ENCODE measurements at regions not wholly inside any gene's neighbourhood (a gene's known extent, or its start where the extent isn't known, plus 50 kb on each side); places are given as distances from the start of the nearest gene placed in this dataset.

DNA sequence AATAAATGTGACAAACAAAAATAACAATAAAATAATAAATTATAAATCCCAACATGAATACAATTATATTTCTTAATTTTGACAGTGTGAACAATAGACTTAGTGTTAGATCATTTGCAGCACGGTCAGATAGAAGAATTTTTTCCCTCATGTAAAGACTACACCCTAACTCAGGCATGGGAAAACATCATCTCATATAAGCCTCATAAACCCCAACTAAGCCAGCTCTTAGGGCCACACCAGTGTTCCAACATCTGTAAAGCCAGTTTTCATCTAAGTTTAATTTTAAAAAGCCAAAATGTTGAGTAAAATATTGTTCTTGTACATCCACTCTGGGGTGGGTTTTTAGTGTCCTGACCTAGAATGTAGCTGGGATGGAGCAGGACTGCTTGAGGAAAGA lies 167.4 kb downstream of the QRSL1 start:
- H3K4me2 ChIP-seq (ENCODE audit: control insufficient read depth, insufficient read depth): no peak overlapping the region
- no peaks in the 10 kb centered on the region for H3K27me3 ChIP-seq (replicated peaks in 1 of 2; ENCODE audit: control insufficient read depth in 2 of 2, insufficient read depth in 2 of 2, low read length in 1 of 2)
- H2AFZ ChIP-seq (ENCODE audit: control insufficient read depth, low read depth, low read length): no peak overlapping the region
- no peak overlapping the region for H3K9ac ChIP-seq (ENCODE audit: control insufficient read depth, insufficient read depth, low read length)
- H3K27ac ChIP-seq (ENCODE audit: control insufficient read depth, insufficient read depth): no peak overlapping the region
- ChIA-PET SMC1A (ENCODE audit: uncharacterized antibody, unreplicated experiment) (interaction anchor here (1.0 kb wide), 2 partner anchors 53 to 183 kb away, joined by 3 read pairs; no protein-coding TSS in a partner anchor), RAD21 (ENCODE audit: unreplicated experiment) (no interaction called here), CTCF (no interaction called here), POLR2A (no interaction called here)
- no peak overlapping the region for H3K4me3 ChIP-seq
- peaks cover 6% of the 10 kb centered on the region; the same call in 1 of the 2 replicates for H3K4me1 ChIP-seq (ENCODE audit: control insufficient read depth, insufficient read depth, low read length)
- no peaks in the 10 kb centered on the region for H3K36me3 ChIP-seq (ENCODE audit: control insufficient read depth in 2 of 2, insufficient read depth in 2 of 2, low read length in 1 of 2)
- no peak for FAIRE-seq
- no TSS peak for BruUV-seq (replicated peaks)
- H4K20me1 ChIP-seq (ENCODE audit: control insufficient read depth, insufficient read depth): no peaks in the 10 kb centered on the region
- no peak for DNase-seq (ENCODE audit: low read depth, low spot score)
- intact Hi-C loops (cut with micrococcal nuclease; ENCODE audit: unreplicated experiment) (loop anchor here (1.0 kb wide), 1 partner anchor 27 kb away; no protein-coding TSS in a partner anchor), in situ Hi-C loops (cut with MboI) (no loop called here)
- H3K79me2 ChIP-seq (ENCODE audit: control insufficient read depth, insufficient read depth, low read length): no peaks in the 10 kb centered on the region
- ATAC-seq: no peak
- no peaks in the 10 kb centered on the region for H3K9me3 ChIP-seq (replicated peaks; ENCODE audit: control insufficient read depth, insufficient read depth, low read length)
- 25% methylated on average over 1 of the region's 1 CpG for WGBS (ENCODE audit: insufficient coverage, insufficient replicate concordance, low lambda C conversion rate, missing lambda C conversion rate)
- TF ChIP-seq ZBTB33 (IDR thresholded peaks at IDR 0.05) (no peak), YBX1 (IDR thresholded peaks at IDR 0.05) (no peak), TCF12 (IDR thresholded peaks at IDR 0.05; ENCODE audit: low read depth, low read length) (no peak), CHD1 (IDR thresholded peaks at IDR 0.05; ENCODE audit: low read depth, low read length) (no peak), REST (IDR thresholded peaks at IDR 0.05; ENCODE audit: low read depth, low read length) (no peak), ZNF217 (IDR thresholded peaks at IDR 0.05) (no peak), HDAC6 (IDR thresholded peaks at IDR 0.05; ENCODE audit: unreplicated experiment) (no peak), SMARCA5 (IDR thresholded peaks at IDR 0.05) (no peak), STAT1 (conservative IDR thresholded peaks at IDR 0.05) (no peak), IRF4 (IDR thresholded peaks at IDR 0.05; ENCODE audit: low read depth, low read length) (no peak)
- TF ChIP-seq, protein P1, sequence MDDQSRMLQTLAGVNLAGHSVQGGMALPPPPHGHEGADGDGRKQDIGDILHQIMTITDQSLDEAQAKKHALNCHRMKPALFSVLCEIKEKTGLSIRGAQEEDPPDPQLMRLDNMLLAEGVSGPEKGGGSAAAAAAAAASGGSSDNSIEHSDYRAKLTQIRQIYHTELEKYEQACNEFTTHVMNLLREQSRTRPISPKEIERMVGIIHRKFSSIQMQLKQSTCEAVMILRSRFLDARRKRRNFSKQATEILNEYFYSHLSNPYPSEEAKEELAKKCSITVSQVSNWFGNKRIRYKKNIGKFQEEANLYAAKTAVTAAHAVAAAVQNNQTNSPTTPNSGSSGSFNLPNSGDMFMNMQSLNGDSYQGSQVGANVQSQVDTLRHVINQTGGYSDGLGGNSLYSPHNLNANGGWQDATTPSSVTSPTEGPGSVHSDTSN (IDR thresholded peaks at IDR 0.05; ENCODE audit: insufficient replicate concordance, low read depth, low read length): no peak
- TF ChIP-seq, protein P2, sequence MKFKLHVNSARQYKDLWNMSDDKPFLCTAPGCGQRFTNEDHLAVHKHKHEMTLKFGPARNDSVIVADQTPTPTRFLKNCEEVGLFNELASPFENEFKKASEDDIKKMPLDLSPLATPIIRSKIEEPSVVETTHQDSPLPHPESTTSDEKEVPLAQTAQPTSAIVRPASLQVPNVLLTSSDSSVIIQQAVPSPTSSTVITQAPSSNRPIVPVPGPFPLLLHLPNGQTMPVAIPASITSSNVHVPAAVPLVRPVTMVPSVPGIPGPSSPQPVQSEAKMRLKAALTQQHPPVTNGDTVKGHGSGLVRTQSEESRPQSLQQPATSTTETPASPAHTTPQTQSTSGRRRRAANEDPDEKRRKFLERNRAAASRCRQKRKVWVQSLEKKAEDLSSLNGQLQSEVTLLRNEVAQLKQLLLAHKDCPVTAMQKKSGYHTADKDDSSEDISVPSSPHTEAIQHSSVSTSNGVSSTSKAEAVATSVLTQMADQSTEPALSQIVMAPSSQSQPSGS (IDR thresholded peaks at IDR 0.05; ENCODE audit: low read length): no peak
- TF ChIP-seq, protein P3, sequence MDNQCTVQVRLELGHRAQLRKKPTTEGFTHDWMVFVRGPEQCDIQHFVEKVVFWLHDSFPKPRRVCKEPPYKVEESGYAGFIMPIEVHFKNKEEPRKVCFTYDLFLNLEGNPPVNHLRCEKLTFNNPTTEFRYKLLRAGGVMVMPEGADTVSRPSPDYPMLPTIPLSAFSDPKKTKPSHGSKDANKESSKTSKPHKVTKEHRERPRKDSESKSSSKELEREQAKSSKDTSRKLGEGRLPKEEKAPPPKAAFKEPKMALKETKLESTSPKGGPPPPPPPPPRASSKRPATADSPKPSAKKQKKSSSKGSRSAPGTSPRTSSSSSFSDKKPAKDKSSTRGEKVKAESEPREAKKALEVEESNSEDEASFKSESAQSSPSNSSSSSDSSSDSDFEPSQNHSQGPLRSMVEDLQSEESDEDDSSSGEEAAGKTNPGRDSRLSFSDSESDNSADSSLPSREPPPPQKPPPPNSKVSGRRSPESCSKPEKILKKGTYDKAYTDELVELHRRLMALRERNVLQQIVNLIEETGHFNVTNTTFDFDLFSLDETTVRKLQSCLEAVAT (IDR thresholded peaks at IDR 0.05): no peak
- TF ChIP-seq, protein P4, sequence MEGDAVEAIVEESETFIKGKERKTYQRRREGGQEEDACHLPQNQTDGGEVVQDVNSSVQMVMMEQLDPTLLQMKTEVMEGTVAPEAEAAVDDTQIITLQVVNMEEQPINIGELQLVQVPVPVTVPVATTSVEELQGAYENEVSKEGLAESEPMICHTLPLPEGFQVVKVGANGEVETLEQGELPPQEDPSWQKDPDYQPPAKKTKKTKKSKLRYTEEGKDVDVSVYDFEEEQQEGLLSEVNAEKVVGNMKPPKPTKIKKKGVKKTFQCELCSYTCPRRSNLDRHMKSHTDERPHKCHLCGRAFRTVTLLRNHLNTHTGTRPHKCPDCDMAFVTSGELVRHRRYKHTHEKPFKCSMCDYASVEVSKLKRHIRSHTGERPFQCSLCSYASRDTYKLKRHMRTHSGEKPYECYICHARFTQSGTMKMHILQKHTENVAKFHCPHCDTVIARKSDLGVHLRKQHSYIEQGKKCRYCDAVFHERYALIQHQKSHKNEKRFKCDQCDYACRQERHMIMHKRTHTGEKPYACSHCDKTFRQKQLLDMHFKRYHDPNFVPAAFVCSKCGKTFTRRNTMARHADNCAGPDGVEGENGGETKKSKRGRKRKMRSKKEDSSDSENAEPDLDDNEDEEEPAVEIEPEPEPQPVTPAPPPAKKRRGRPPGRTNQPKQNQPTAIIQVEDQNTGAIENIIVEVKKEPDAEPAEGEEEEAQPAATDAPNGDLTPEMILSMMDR (IDR thresholded peaks at IDR 0.05 in 2 of 3, conservative IDR thresholded peaks at IDR 0.05 in 1 of 3; ENCODE audit: control insufficient read depth in 2 of 3, extremely low read depth in 1 of 3, insufficient read depth in 1 of 3, low read depth in 3 of 3, low read length in 3 of 3): no peak
